GM12878 (cell line): ENCODE measurements at regions not wholly inside any gene's neighbourhood (a gene's known extent, or its start where the extent isn't known, plus 50 kb on each side); places are given as distances from the start of the nearest gene placed in this dataset.
A peak's percentile ranks its signal among the peaks of the same experiment; 100 is the strongest.

ENCODE experiments used
- ATAC-seq: fragments of 200-7000 bp; cut with Tn5 transposase; 3 replicates; pipeline ENCODE4 v1.9.1; 2020; ENCODE audit warnings: mild to moderate bottlenecking, moderate library complexity
- BruUV-seq: library from RNA; stranded (reverse); fragments of 400-500 nt; replicated peaks from 2 replicates; lab custom pipeline; 2021; lab: Mats Ljungman, UMichigan
- CTCF ChIA-PET: fragments of 300-600 bp; sonication (Branson Sonifier 250); formaldehyde crosslinking; extraction: SDS; loops from one replicate; lab custom pipeline; 2021; ENCODE audit warnings: inconsistent platforms; lab: Yijun Ruan, JAX
- POLR2A ChIA-PET: fragments of 350-600 bp; formaldehyde crosslinking; extraction: SDS; loops from one replicate; lab custom pipeline; 2021; ENCODE audit warnings: inconsistent platforms; lab: Charles Lee
- RAD21 ChIA-PET: fragments of 300-600 bp; sonication (Branson Sonifier 250); formaldehyde crosslinking; loops from one replicate; lab custom pipeline; 2023; ENCODE audit warnings: antibody characterized with exemption; ENCODE audit not compliant: unreplicated experiment; lab: Charles Lee
- SMC1A ChIA-PET: fragments of 300-600 bp; sonication (Branson Sonifier 250); formaldehyde crosslinking; loops from one replicate; lab custom pipeline; 2023; ENCODE audit not compliant: unreplicated experiment, uncharacterized antibody; lab: Charles Lee
- DNase-seq: peaks from one replicate; pipeline ENCODE4 v3.0.0-alpha.2; 2011; ENCODE audit warnings: low read depth, low spot score
- FAIRE-seq: peaks from 3 replicates; lab custom pipeline; 2011; peaks lifted over from hg19 to GRCh38; lab: Jason Lieb, UNC
- H2AFZ ChIP-seq: 2 replicates; pipeline ENCODE4 v1.6.0; 2011; ENCODE audit warnings: low read depth, low read length, control low read depth; ENCODE audit not compliant: control insufficient read depth
- H3K27ac ChIP-seq: 2 replicates; pipeline ENCODE4 v1.5.1; 2011; ENCODE audit warnings: control low read depth; ENCODE audit not compliant: control insufficient read depth, insufficient read depth
- H3K27me3 ChIP-seq, 2 experiments: replicated peaks in 1 of 2; 2 replicates each; pipeline versions ENCODE4 v1.6.0 to v1.6.1; 2011; ENCODE audit warnings: low read length in 1 of 2; ENCODE audit not compliant: control insufficient read depth in 2 of 2, insufficient read depth in 2 of 2
- H3K36me3 ChIP-seq, 2 experiments: 2 replicates each; pipeline ENCODE4 v1.5.1; 2011; ENCODE audit warnings: low read length in 1 of 2; ENCODE audit not compliant: control insufficient read depth in 2 of 2, insufficient read depth in 2 of 2
- H3K4me1 ChIP-seq: 2 replicates; pipeline ENCODE4 v1.6.1; 2011; ENCODE audit warnings: mild to moderate bottlenecking, low read length, moderate library complexity, mixed read lengths; ENCODE audit not compliant: control insufficient read depth, insufficient read depth
- H3K4me2 ChIP-seq: 2 replicates; pipeline ENCODE4 v1.6.0; 2011; ENCODE audit warnings: control low read depth; ENCODE audit not compliant: control insufficient read depth, insufficient read depth
- H3K4me3 ChIP-seq: fragments of 200-600 bp; sonication (generic); 2 replicates; pipeline ENCODE4 v1.5.1; 2016
- H3K79me2 ChIP-seq: 2 replicates; pipeline ENCODE4 v1.6.0; 2011; ENCODE audit warnings: low read length; ENCODE audit not compliant: control insufficient read depth, insufficient read depth
- H3K9ac ChIP-seq: 2 replicates; pipeline ENCODE4 v1.8.0; 2011; ENCODE audit warnings: low read length, control low read depth, mixed read lengths; ENCODE audit not compliant: control insufficient read depth, insufficient read depth
- H3K9me3 ChIP-seq: replicated peaks from 3 replicates; pipeline ENCODE4 v1.5.1; 2011; ENCODE audit warnings: mild to moderate bottlenecking, low read length; ENCODE audit not compliant: control insufficient read depth, insufficient read depth
- H4K20me1 ChIP-seq: 2 replicates; pipeline ENCODE4 v1.6.0; 2011; ENCODE audit not compliant: control insufficient read depth, insufficient read depth
- EED ChIP-seq: sonication (generic); IDR thresholded peaks from 2 replicates; pipeline ENCODE4 v1.6.1; 2016; ENCODE audit warnings: antibody characterized with exemption, low read depth
- IKZF2 ChIP-seq, 2 experiments: fragments of 450-650 bp; IDR thresholded peaks; 2 replicates each; pipeline ENCODE4 v1.6.1; 2017; ENCODE audit warnings: mild to moderate bottlenecking in 2 of 2, moderate library complexity in 2 of 2
- JUNB ChIP-seq: IDR thresholded peaks from 2 replicates; pipeline ENCODE4 v1.6.1; 2016; ENCODE audit warnings: antibody characterized with exemption, mild to moderate bottlenecking
- MEF2A ChIP-seq: IDR thresholded peaks from 2 replicates; pipeline ENCODE4 v1.6.1; 2011; ENCODE audit warnings: low read depth, mild to moderate bottlenecking, low read length, moderate library complexity; ENCODE audit not compliant: insufficient read depth
- SPI1 ChIP-seq: IDR thresholded peaks from 2 replicates; pipeline ENCODE4 v1.6.1; 2011; ENCODE audit warnings: low read depth, mild to moderate bottlenecking, low read length, moderate library complexity, borderline replicate concordance; ENCODE audit not compliant: insufficient read depth
- TCF12 ChIP-seq: IDR thresholded peaks from 2 replicates; pipeline ENCODE4 v1.6.1; 2011; ENCODE audit warnings: low read depth, mild to moderate bottlenecking, low read length
- WGBS: methylation state at CpG from one replicate; pipeline ENCODE4 v1.1.6; 2016; ENCODE audit warnings: low lambda C conversion rate; ENCODE audit not compliant: insufficient replicate concordance, insufficient coverage; ENCODE audit errors: missing lambda C conversion rate; 5-methylcytosine and 5-hydroxymethylcytosine counted together
- in situ Hi-C: fragments of 300-500 bp; cut with MboI; formaldehyde crosslinking; loops from 9 replicates; pipeline ENCODE4 v1.14.3; 2018; ENCODE audit warnings: mixed read lengths
- intact Hi-C: fragments of 100-400 bp; cut with micrococcal nuclease; formaldehyde crosslinking; loops from one replicate; pipeline ENCODE4 v1.14.2; 2022; ENCODE audit not compliant: unreplicated experiment
- TF ChIP-seq, protein P1 (sequence below): fragments of 150-350 bp; IDR thresholded peaks from 2 replicates; pipeline ENCODE4 v1.6.1; 2014; ENCODE audit warnings: mild to moderate bottlenecking, low read depth, low read length

DNA sequence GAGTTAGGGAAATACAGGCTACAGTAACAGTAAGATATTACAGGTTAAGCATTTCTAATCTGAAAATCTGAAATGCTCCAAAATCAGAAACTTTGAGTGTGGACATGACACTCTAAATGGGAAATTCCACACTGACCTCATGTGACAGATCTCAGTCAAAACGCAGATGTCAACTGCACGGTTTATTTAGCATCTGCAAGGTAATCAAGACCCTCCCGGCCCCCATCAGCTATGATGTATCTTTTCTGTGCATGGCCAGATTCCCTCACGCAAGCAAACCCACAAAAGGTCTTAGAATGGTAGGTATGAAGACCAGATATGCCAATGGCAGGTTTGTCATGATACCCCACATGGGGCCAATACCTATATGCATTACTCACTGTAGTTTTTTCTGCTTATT lies 82.8 kb downstream of the COQ2 start:
- BruUV-seq = no TSS peak
- ATAC-seq = peak; percentile 61
- H3K9ac ChIP-seq = no peak overlapping the region
- 38% methylated on average over 4 of the region's 4 CpGs for WGBS
- POLR2A ChIA-PET = no interaction called here
- FAIRE-seq = no peak
- H3K4me2 ChIP-seq = no peak overlapping the region
- no peaks in the 10 kb centered on the region for H3K79me2 ChIP-seq
- no peaks in the 10 kb centered on the region for H3K27me3 ChIP-seq
- in situ Hi-C loops = no loop called here
- no peaks in the 10 kb centered on the region for H4K20me1 ChIP-seq
- no peaks in the 10 kb centered on the region for H3K36me3 ChIP-seq
- H3K27ac ChIP-seq = no peak overlapping the region
- CTCF ChIA-PET = no interaction called here
- TF ChIP-seq, protein P1, sequence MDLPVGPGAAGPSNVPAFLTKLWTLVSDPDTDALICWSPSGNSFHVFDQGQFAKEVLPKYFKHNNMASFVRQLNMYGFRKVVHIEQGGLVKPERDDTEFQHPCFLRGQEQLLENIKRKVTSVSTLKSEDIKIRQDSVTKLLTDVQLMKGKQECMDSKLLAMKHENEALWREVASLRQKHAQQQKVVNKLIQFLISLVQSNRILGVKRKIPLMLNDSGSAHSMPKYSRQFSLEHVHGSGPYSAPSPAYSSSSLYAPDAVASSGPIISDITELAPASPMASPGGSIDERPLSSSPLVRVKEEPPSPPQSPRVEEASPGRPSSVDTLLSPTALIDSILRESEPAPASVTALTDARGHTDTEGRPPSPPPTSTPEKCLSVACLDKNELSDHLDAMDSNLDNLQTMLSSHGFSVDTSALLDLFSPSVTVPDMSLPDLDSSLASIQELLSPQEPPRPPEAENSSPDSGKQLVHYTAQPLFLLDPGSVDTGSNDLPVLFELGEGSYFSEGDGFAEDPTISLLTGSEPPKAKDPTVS = no peak
- TF ChIP-seq JUNB = 0 out of 2 replicates have a peak, but pooled peaks have one; percentile 17
- no peak overlapping the region for H3K4me3 ChIP-seq
- peaks cover 10% of the 10 kb centered on the region for H3K4me1 ChIP-seq
- no peaks in the 10 kb centered on the region; the same call in 1 of the 3 replicates for H3K9me3 ChIP-seq
- intact Hi-C loops = no loop called here
- H2AFZ ChIP-seq = no peak overlapping the region
- SMC1A ChIA-PET = interaction anchor here (0.9 to 5.9 kb wide), 5 partner anchors 8 to 128 kb away, joined by 3 to 48 read pairs (median 3); no protein-coding TSS in a partner anchor
- RAD21 ChIA-PET = interaction anchor here (0.6 to 1.0 kb wide), 2 partner anchors 83 to 92 kb away, joined by 3 to 4 read pairs; partner anchors contain the start of gene COQ2
- DNase-seq = no peak

DNA sequence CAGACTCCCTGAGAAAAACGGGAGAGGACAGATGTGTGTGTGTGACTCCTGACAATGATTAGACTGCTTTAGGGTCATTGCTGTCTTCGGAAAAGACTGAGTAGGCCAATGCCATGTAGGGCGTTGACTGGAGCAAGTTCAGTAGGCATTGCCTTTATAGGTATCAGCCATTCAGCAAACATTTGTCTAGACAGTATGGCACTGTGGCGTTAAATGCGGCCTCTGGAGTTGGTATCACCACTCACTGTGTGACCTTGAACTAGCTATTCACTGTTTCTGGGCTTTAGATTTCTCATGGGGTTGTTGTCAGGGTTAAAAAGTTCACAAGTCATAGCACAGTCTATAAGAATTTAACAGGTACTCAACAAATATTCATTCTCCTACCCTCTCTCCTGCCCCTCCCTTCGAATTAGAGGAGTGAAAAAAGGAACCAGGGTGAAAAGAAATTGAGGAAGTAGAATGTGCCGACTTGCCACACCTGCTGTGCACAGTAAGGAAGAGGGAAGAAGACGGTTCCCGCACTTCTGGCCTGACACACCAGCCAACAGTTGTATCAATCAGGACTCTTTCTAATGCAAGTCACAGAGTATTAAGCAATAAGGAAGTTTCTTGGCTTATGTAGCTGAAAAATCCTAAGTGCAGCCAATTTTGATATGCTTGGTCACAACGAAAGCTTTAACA lies 83.2 kb upstream of the PLAC8 start:
- FAIRE-seq = peak; percentile 13
- Histone ChIP-seq H3K4me3 (no peak overlapping the region), H4K20me1 (no peaks in the 10 kb centered on the region), H3K9me3 (no peaks in the 10 kb centered on the region; the same call in 1 of the 3 replicates), H3K36me3 (no peaks in the 10 kb centered on the region), H3K27me3 (no peaks in the 10 kb centered on the region), H3K27ac (peak overlapping the region; percentile 32; the same call in 1 of the 2 replicates), H2AFZ (peak overlapping the region; percentile 42), H3K9ac (no peak overlapping the region), H3K79me2 (no peaks in the 10 kb centered on the region), H3K4me2 (peak overlapping the region; percentile 27), H3K4me1 (peaks cover 10% of the 10 kb centered on the region)
- ChIA-PET POLR2A (interaction anchor here (1.1 kb wide), 1 partner anchor 135 kb away, joined by 3 read pairs; no protein-coding TSS in a partner anchor), RAD21 (interaction anchor here (0.7 to 2.6 kb wide), 3 partner anchors 17 to 43 kb away, joined by 3 to 6 read pairs (median 4); no protein-coding TSS in a partner anchor), SMC1A (interaction anchor here (0.7 to 5.9 kb wide), 11 partner anchors 8 to 85 kb away, joined by 3 to 48 read pairs (median 7); partner anchors contain the start of gene PLAC8), CTCF (interaction anchor here (1.6 to 2.0 kb wide), 2 partner anchors 17 to 84 kb away, joined by 5 to 6 read pairs; no protein-coding TSS in a partner anchor)
- in situ Hi-C loops (no loop called here), intact Hi-C loops (no loop called here)
- peak; percentile 82 for ATAC-seq
- no TSS peak for BruUV-seq
- 54% methylated on average over 10 of the region's 10 CpGs for WGBS
- no peak for DNase-seq
- peak; percentile 27 to 29; a peak in 2 of 4 replicates for TF ChIP-seq IKZF2 (IDR thresholded peaks at IDR 0.05)
- peak; percentile 78; the same call in 1 of the 2 replicates for TF ChIP-seq SPI1
- TF ChIP-seq MEF2A = no peak
- TF ChIP-seq EED = peak; percentile 39; the same call in 1 of the 2 replicates
- 0 out of 2 replicates have a peak, but pooled peaks have one; percentile 33 for TF ChIP-seq TCF12
